H9 (cell line): ENCODE measurements at regions not wholly inside any gene's neighbourhood (a gene's known extent, or its start where the extent isn't known, plus 50 kb on each side); places are given as distances from the start of the nearest gene placed in this dataset.

ENCODE experiments used
- DNase-seq: peaks from one replicate; pipeline ENCODE4 v3.0.0-alpha.2; 2017
- H2AFZ ChIP-seq: one replicate; pipeline ENCODE4 v1.6.1; 2013; ENCODE audit warnings: mild to moderate bottlenecking, low read length, control low read depth, moderate library complexity
- H2AK5ac ChIP-seq: 2 replicates; pipeline ENCODE4 v1.6.1; 2013; ENCODE audit warnings: low read length, control low read depth, mixed read lengths; ENCODE audit not compliant: insufficient read length
- H2BK120ac ChIP-seq: one replicate; pipeline ENCODE4 v1.6.1; 2013; ENCODE audit warnings: low read depth, mild to moderate bottlenecking, low read length, control low read depth, inconsistent platforms; ENCODE audit not compliant: poor library complexity, severe bottlenecking
- H2BK12ac ChIP-seq: 2 replicates; pipeline ENCODE4 v1.6.1; 2013; ENCODE audit warnings: low read length, control low read depth, mixed read lengths, low read depth; ENCODE audit not compliant: insufficient read length
- H2BK15ac ChIP-seq: 2 replicates; pipeline ENCODE4 v1.6.1; 2013; ENCODE audit warnings: low read depth, low read length, control low read depth
- H2BK20ac ChIP-seq: one replicate; pipeline ENCODE4 v1.6.1; 2013; ENCODE audit warnings: low read depth, mild to moderate bottlenecking, low read length, control low read depth, inconsistent platforms; ENCODE audit not compliant: poor library complexity, severe bottlenecking
- H2BK5ac ChIP-seq: 2 replicates; pipeline ENCODE4 v1.6.1; 2013; ENCODE audit warnings: low read length, control low read depth, mixed read lengths; ENCODE audit not compliant: insufficient read length
- H3K14ac ChIP-seq: 2 replicates; pipeline ENCODE4 v1.6.1; 2013; ENCODE audit warnings: low read length, control low read depth; ENCODE audit not compliant: insufficient read depth
- H3K18ac ChIP-seq: 2 replicates; pipeline ENCODE4 v1.6.1; 2013; ENCODE audit warnings: low read depth, mild to moderate bottlenecking, mixed read lengths, low read length, control low read depth; ENCODE audit not compliant: insufficient read length
- H3K23ac ChIP-seq: 2 replicates; pipeline ENCODE4 v1.6.1; 2013; ENCODE audit warnings: low read length, control low read depth, mixed read lengths, low read depth; ENCODE audit not compliant: insufficient read length
- H3K23me2 ChIP-seq: 2 replicates; pipeline ENCODE4 v1.6.1; 2013; ENCODE audit warnings: low read depth, mild to moderate bottlenecking, mixed read lengths, low read length, control low read depth; ENCODE audit not compliant: insufficient read length, poor library complexity, severe bottlenecking
- H3K27ac ChIP-seq: 2 replicates; pipeline ENCODE4 v1.5.1; 2013; ENCODE audit warnings: low read length, control low read depth, mixed read lengths, low read depth; ENCODE audit not compliant: insufficient read length
- H3K27me3 ChIP-seq: 2 replicates; pipeline ENCODE4 v1.6.1; 2013; ENCODE audit warnings: low read length, control low read depth, inconsistent platforms; ENCODE audit not compliant: insufficient read depth
- H3K4ac ChIP-seq: 2 replicates; pipeline ENCODE4 v1.6.1; 2013; ENCODE audit warnings: low read depth, mild to moderate bottlenecking, control low read depth, inconsistent platforms, low read length, moderate library complexity
- H3K4me1 ChIP-seq: 2 replicates; pipeline ENCODE4 v1.6.1; 2013; ENCODE audit warnings: low read length, control low read depth, inconsistent platforms; ENCODE audit not compliant: insufficient read depth
- H3K4me2 ChIP-seq: 2 replicates; pipeline ENCODE4 v1.6.1; 2013; ENCODE audit warnings: low read length, control low read depth, mixed read lengths; ENCODE audit not compliant: insufficient read length, insufficient read depth
- H3K56ac ChIP-seq: 2 replicates; pipeline ENCODE4 v1.6.1; 2013; ENCODE audit warnings: low read depth, mild to moderate bottlenecking, mixed read lengths, low read length, control low read depth; ENCODE audit not compliant: insufficient read length
- H3K79me1 ChIP-seq: 2 replicates; pipeline ENCODE4 v1.6.1; 2013; ENCODE audit warnings: low read depth, mild to moderate bottlenecking, moderate library complexity, low read length, control low read depth, inconsistent platforms; ENCODE audit not compliant: insufficient read depth, poor library complexity, severe bottlenecking
- H3K79me2 ChIP-seq: 2 replicates; pipeline ENCODE4 v1.6.1; 2013; ENCODE audit warnings: low read length, control low read depth, inconsistent platforms; ENCODE audit not compliant: insufficient read depth
- H3K9ac ChIP-seq: 2 replicates; pipeline ENCODE4 v1.6.1; 2013; ENCODE audit warnings: low read length, control low read depth, mixed read lengths; ENCODE audit not compliant: insufficient read length; ENCODE audit errors: extremely low read depth
- H3K9me3 ChIP-seq: one replicate; pipeline ENCODE4 v1.6.1; 2013; ENCODE audit warnings: low read depth, low read length, inconsistent platforms; ENCODE audit not compliant: control insufficient read depth
- H3T11ph ChIP-seq: one replicate; pipeline ENCODE4 v1.6.1; 2013; ENCODE audit warnings: mild to moderate bottlenecking, low read length, control low read depth, inconsistent platforms
- H4K20me1 ChIP-seq: one replicate; pipeline ENCODE4 v1.6.1; 2013; ENCODE audit not compliant: control insufficient read depth, insufficient read length, insufficient read depth
- H4K5ac ChIP-seq: 2 replicates; pipeline ENCODE4 v1.6.1; 2013; ENCODE audit warnings: low read depth, mild to moderate bottlenecking, mixed read lengths, low read length, control low read depth; ENCODE audit not compliant: insufficient read length
- H4K8ac ChIP-seq: replicated peaks from 2 replicates; pipeline ENCODE4 v1.6.1; 2013; ENCODE audit warnings: low read length, control low read depth, mixed read lengths, low read depth; ENCODE audit not compliant: insufficient read length
- H4K91ac ChIP-seq: 2 replicates; pipeline ENCODE4 v1.6.1; 2013; ENCODE audit warnings: low read depth, mild to moderate bottlenecking, moderate library complexity, mixed read lengths, low read length, control low read depth; ENCODE audit not compliant: insufficient read length
- H3K27ac Mint-ChIP-seq, 3 experiments: 2 replicates in 2 of 3; 3 replicates in 1 of 3; pipeline ENCODE4 v1.8.0; 2020 to 2021; ENCODE audit warnings: mixed read lengths in 3 of 3, mild to moderate bottlenecking in 1 of 3, moderate library complexity in 1 of 3
- H3K27me3 Mint-ChIP-seq: 2 replicates; pipeline ENCODE4 v1.8.0; 2021; ENCODE audit warnings: low read depth, mild to moderate bottlenecking, moderate library complexity, mixed read lengths
- H3K36me3 Mint-ChIP-seq, 3 experiments: 2 replicates in 2 of 3; 3 replicates in 1 of 3; pipeline ENCODE4 v1.8.0; 2020 to 2021; ENCODE audit warnings: low read depth in 3 of 3, mixed read lengths in 3 of 3; ENCODE audit not compliant: insufficient read depth in 1 of 3
- H3K4me1 Mint-ChIP-seq, 2 experiments: 2 replicates each; pipeline ENCODE4 v1.8.0; 2020; ENCODE audit warnings: mixed read lengths in 2 of 2
- H3K4me3 Mint-ChIP-seq, 2 experiments: 2 replicates in 1 of 2; 3 replicates in 1 of 2; pipeline ENCODE4 v1.8.0; 2020 to 2021; ENCODE audit warnings: mild to moderate bottlenecking in 2 of 2, mixed read lengths in 2 of 2, moderate library complexity in 1 of 2
- H3K9me3 Mint-ChIP-seq, 2 experiments: 2 replicates in 1 of 2; 3 replicates in 1 of 2; pipeline ENCODE4 v1.8.0; 2020; ENCODE audit warnings: mild to moderate bottlenecking in 2 of 2, mixed read lengths in 2 of 2, moderate library complexity in 1 of 2
- WGBS: extraction: QIAGEN DNeasy Blood & Tissue Kit; methylation state at CpG from one replicate; pipeline ENCODE4 v1.1.7; 2013; ENCODE audit warnings: missing lambda C conversion rate, low lambda C conversion rate, mixed read lengths; ENCODE audit not compliant: insufficient read length; ENCODE audit errors: extremely low coverage; 5-methylcytosine and 5-hydroxymethylcytosine counted together
- TF ChIP-seq, protein P1 (sequence below): fragments of 200-600 bp; sonication (generic); conservative IDR thresholded peaks from 3 replicates; pipeline ENCODE4 v1.8.0; 2021; ENCODE audit warnings: antibody characterized with exemption, mild to moderate bottlenecking

GRCh38 chr12:118571730-118572129 is 195.4 kb downstream of the SUDS3 start:
- H2BK15ac ChIP-seq, result no peak overlapping the region
- no peak overlapping the region for H3K18ac ChIP-seq
- no peak overlapping the region for H3K23ac ChIP-seq
- H2BK12ac ChIP-seq, result no peak overlapping the region
- H3K56ac ChIP-seq, result no peak overlapping the region
- no peak overlapping the region for H3K4ac ChIP-seq
- no peak overlapping the region for H2AFZ ChIP-seq
- no peak overlapping the region for H2BK5ac ChIP-seq
- H2BK20ac ChIP-seq, result no peak overlapping the region
- TF ChIP-seq, protein P1, sequence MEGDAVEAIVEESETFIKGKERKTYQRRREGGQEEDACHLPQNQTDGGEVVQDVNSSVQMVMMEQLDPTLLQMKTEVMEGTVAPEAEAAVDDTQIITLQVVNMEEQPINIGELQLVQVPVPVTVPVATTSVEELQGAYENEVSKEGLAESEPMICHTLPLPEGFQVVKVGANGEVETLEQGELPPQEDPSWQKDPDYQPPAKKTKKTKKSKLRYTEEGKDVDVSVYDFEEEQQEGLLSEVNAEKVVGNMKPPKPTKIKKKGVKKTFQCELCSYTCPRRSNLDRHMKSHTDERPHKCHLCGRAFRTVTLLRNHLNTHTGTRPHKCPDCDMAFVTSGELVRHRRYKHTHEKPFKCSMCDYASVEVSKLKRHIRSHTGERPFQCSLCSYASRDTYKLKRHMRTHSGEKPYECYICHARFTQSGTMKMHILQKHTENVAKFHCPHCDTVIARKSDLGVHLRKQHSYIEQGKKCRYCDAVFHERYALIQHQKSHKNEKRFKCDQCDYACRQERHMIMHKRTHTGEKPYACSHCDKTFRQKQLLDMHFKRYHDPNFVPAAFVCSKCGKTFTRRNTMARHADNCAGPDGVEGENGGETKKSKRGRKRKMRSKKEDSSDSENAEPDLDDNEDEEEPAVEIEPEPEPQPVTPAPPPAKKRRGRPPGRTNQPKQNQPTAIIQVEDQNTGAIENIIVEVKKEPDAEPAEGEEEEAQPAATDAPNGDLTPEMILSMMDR, result no peak
- H4K8ac ChIP-seq, result no peak overlapping the region
- peaks cover 17% of the 10 kb centered on the region for H3K9me3 ChIP-seq
- DNase-seq, result no peak
- H3K79me2 ChIP-seq, result no peaks in the 10 kb centered on the region; the same call in 1 of the 2 replicates
- H4K5ac ChIP-seq, result no peak overlapping the region
- H3K9ac ChIP-seq, result no peak overlapping the region
- H3K27ac ChIP-seq, result no peak overlapping the region
- no peaks in the 10 kb centered on the region for H3K4me1 Mint-ChIP-seq
- H2AK5ac ChIP-seq, result no peak overlapping the region
- H3K14ac ChIP-seq, result no peak overlapping the region
- no peaks in the 10 kb centered on the region for H3K23me2 ChIP-seq
- peaks cover 2% of the 10 kb centered on the region; the same call in 1 of the 2 replicates for H3K27me3 Mint-ChIP-seq
- H3T11ph ChIP-seq, result no peak overlapping the region
- H3K4me1 ChIP-seq, result no peaks in the 10 kb centered on the region
- H3K79me1 ChIP-seq, result no peaks in the 10 kb centered on the region
- H2BK120ac ChIP-seq, result no peak overlapping the region
- H3K4me3 Mint-ChIP-seq, result no peak overlapping the region
- no CpG with 5 or more reads among the region's 5 CpGs for WGBS
- peaks cover 24 to 32% of the 10 kb centered on the region in 2 experiments for H3K9me3 Mint-ChIP-seq
- no peaks in the 10 kb centered on the region for H4K20me1 ChIP-seq
- H3K36me3 Mint-ChIP-seq, result peaks cover 5 to 24% (median 5%) of the 10 kb centered on the region in 3 experiments
- H3K4me2 ChIP-seq, result no peak overlapping the region
- H3K27me3 ChIP-seq, result no peaks in the 10 kb centered on the region
- no peak overlapping the region for H3K27ac Mint-ChIP-seq
- H4K91ac ChIP-seq, result no peak overlapping the region
